ENCODE measurements at regions not wholly inside any gene's neighbourhood (a gene's known extent, or its start where the extent isn't known, plus 50 kb on each side); places are given as distances from the start of the nearest gene placed in this dataset.

DNA sequence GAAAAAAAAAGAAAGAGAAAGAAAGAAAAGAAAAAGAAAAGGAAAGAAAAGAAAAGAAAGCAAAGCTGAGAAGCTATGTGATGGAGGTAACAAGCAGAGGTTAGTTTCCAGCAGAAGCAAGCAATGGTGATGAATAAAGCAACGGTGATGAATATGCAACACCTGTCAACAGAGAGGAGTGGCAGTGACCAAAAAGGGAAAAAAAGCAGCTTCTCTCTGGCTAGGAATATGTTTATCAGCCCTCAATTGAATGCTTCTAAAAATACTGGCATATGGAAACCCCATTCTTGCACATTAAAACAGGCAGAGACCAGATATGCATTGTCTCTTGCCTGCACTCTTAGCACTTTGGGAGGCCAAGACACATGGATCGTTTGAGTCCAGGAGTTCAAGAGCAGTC is 100.9 kb downstream of the GJA1 start:
- Histone ChIP-seq H3K36me3 (no peaks in the 10 kb centered on the region), H3K27ac (no peak overlapping the region), H3K4me3 (no peak overlapping the region), H3K9me3 (no peaks in the 10 kb centered on the region), H3K27me3 (no peaks in the 10 kb centered on the region), H3K4me1 (no peaks in the 10 kb centered on the region)
- no peak for DNase-seq
- in situ Hi-C loops (cut with MboI; ENCODE audit: low pct_ligation_motif_present in 1 of 4, low pct_unique_long_range_greater_than_20kb in 1 of 4, low sequenced_read_pairs in 3 of 4) (no loop called here), intact Hi-C loops (cut with DNase I; ENCODE audit: low total_unique reads) (no loop called here)
- no peak for TF ChIP-seq POLR2A (IDR thresholded peaks at IDR 0.05)
- no peak for TF ChIP-seq EP300 (IDR thresholded peaks at IDR 0.05; ENCODE audit: low read depth)
- TF ChIP-seq, protein P1, sequence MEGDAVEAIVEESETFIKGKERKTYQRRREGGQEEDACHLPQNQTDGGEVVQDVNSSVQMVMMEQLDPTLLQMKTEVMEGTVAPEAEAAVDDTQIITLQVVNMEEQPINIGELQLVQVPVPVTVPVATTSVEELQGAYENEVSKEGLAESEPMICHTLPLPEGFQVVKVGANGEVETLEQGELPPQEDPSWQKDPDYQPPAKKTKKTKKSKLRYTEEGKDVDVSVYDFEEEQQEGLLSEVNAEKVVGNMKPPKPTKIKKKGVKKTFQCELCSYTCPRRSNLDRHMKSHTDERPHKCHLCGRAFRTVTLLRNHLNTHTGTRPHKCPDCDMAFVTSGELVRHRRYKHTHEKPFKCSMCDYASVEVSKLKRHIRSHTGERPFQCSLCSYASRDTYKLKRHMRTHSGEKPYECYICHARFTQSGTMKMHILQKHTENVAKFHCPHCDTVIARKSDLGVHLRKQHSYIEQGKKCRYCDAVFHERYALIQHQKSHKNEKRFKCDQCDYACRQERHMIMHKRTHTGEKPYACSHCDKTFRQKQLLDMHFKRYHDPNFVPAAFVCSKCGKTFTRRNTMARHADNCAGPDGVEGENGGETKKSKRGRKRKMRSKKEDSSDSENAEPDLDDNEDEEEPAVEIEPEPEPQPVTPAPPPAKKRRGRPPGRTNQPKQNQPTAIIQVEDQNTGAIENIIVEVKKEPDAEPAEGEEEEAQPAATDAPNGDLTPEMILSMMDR (IDR thresholded peaks at IDR 0.05): no peak
- no peak for TF ChIP-seq POLR2AphosphoS5 (IDR thresholded peaks at IDR 0.05)
- WGBS, 2 donors (ENCODE audit: low coverage in 1 of 2): 56 to 87% methylated on average over 2 of the region's 2 CpGs

DNA sequence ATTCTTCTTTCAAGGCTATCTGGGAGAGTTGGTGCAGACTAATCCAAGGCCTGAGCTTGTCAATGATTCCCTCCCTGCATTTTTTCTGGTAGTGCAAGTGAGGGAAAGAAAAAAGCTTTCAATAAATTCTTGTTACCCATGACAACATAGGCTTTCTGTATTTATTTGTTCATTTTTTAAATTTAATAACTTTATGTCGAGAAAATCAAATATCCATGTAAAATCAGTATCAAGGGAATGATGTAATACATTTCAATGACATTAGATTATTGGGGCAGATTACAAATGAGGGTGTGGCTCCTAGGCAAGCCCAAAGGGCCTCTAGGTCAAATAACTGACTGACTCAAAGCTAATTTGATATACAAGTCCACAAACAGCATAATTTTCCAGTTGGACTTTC is 104.0 kb downstream of the GJA1 start:
- TF ChIP-seq EP300 (IDR thresholded peaks at IDR 0.05; ENCODE audit: low read depth) (no peak), POLR2AphosphoS5 (IDR thresholded peaks at IDR 0.05) (no peak), POLR2A (IDR thresholded peaks at IDR 0.05) (no peak)
- TF ChIP-seq, protein P1 (IDR thresholded peaks at IDR 0.05): no peak
- intact Hi-C loops (cut with DNase I; ENCODE audit: low total_unique reads): no loop called here
- in situ Hi-C loops (cut with MboI; ENCODE audit: low pct_ligation_motif_present in 1 of 4, low pct_unique_long_range_greater_than_20kb in 1 of 4, low sequenced_read_pairs in 3 of 4): no loop called here
- no peaks in the 10 kb centered on the region for H3K9me3 ChIP-seq
- DNase-seq: no peak
- H3K27ac ChIP-seq: no peak overlapping the region
- H3K36me3 ChIP-seq: no peaks in the 10 kb centered on the region
- H3K27me3 ChIP-seq: no peaks in the 10 kb centered on the region
- no peaks in the 10 kb centered on the region for H3K4me1 ChIP-seq
- 54 to 69% methylated on average over 1 of the region's 1 CpG for WGBS, 2 donors (ENCODE audit: low coverage in 1 of 2)
- no peak overlapping the region for H3K4me3 ChIP-seq

DNA sequence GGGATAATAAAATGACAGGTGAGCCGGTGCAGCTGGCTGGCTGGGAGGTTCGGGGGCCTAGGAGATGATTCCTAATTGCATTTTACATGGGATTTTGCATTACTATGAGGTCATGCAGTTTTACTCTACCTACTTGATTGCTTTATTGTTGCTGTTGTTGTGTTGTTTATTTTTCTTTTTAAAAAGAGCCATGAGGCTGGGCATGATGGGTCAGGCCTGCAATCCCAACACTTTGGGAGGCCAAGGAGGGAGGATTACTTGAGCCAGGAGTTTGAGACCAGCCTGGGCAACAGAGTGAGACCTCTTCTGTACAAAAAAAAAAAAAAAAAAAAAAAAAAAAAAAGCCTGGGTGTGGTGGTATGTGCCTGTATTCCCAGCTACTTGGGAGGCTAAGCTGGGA is 104.8 kb downstream of the GJA1 start:
- H3K9me3 ChIP-seq: no peaks in the 10 kb centered on the region
- TF ChIP-seq POLR2AphosphoS5 (IDR thresholded peaks at IDR 0.05): no peak
- TF ChIP-seq EP300 (IDR thresholded peaks at IDR 0.05; ENCODE audit: low read depth): no peak
- TF ChIP-seq POLR2A (IDR thresholded peaks at IDR 0.05): no peak
- TF ChIP-seq, protein P1 (IDR thresholded peaks at IDR 0.05): no peak
- intact Hi-C loops (cut with DNase I; ENCODE audit: low total_unique reads) (no loop called here), in situ Hi-C loops (cut with MboI; ENCODE audit: low pct_ligation_motif_present in 1 of 4, low pct_unique_long_range_greater_than_20kb in 1 of 4, low sequenced_read_pairs in 3 of 4) (no loop called here)
- 33 to 44% methylated on average over 2 of the region's 2 CpGs for WGBS, 2 donors (ENCODE audit: low coverage in 1 of 2)
- no peaks in the 10 kb centered on the region for H3K36me3 ChIP-seq
- H3K27ac ChIP-seq: no peak overlapping the region
- H3K4me1 ChIP-seq: no peaks in the 10 kb centered on the region
- no peak for DNase-seq
- no peaks in the 10 kb centered on the region for H3K27me3 ChIP-seq
- H3K4me3 ChIP-seq: no peak overlapping the region

DNA sequence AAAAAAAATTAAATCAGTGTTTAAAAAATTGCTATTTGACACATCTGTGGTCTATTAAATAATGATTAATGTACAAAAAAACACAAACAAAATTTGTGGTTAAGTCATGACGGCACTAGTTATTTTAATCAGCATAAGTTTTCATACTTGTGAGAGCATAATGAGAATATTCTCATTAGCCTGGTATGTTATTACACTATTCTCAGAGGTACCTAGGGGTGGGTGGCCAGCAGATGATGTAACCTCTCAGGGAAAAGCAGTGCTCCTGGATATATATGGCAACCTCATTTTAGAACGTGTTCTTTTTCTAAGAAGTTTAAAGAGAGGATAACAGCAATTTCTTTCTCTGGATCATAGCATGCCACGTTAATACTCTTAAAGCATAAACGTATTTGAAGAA is 109.2 kb downstream of the GJA1 start:
- 81 to 82% methylated on average over 4 of the region's 4 CpGs for whole genome bisulfite sequencing, 2 donors (ENCODE audit: low coverage in 1 of 2)
- intact Hi-C loops (cut with DNase I; ENCODE audit: low total_unique reads) (no loop called here), in situ Hi-C loops (cut with MboI; ENCODE audit: low pct_ligation_motif_present in 1 of 4, low pct_unique_long_range_greater_than_20kb in 1 of 4, low sequenced_read_pairs in 3 of 4) (no loop called here)
- no peaks in the 10 kb centered on the region for H3K27me3 ChIP-seq
- no peaks in the 10 kb centered on the region for H3K4me1 ChIP-seq
- H3K36me3 ChIP-seq: no peaks in the 10 kb centered on the region
- DNase-seq: no peak
- H3K27ac ChIP-seq: no peak overlapping the region
- no peaks in the 10 kb centered on the region for H3K9me3 ChIP-seq
- no peak overlapping the region for H3K4me3 ChIP-seq
- no peak for TF ChIP-seq EP300 (IDR thresholded peaks at IDR 0.05; ENCODE audit: low read depth)
- no peak for TF ChIP-seq POLR2AphosphoS5 (IDR thresholded peaks at IDR 0.05)
- TF ChIP-seq, protein P1 (IDR thresholded peaks at IDR 0.05): no peak
- TF ChIP-seq POLR2A (IDR thresholded peaks at IDR 0.05): no peak

Measured in transverse colon (tissue), 4 donors.